ENCODE measurements at regions not wholly inside any gene's neighbourhood (a gene's known extent, or its start where the extent isn't known, plus 50 kb on each side); places are given as distances from the start of the nearest gene placed in this dataset.

- H3K9me3 Mint-ChIP-seq = no peaks in the 10 kb centered on the region
- H2BK20ac ChIP-seq (ENCODE audit: low read depth, low read length, poor library complexity, severe bottlenecking) = no peak overlapping the region
- no peak overlapping the region for H3K23ac ChIP-seq (ENCODE audit: insufficient read length, low read depth, low read length)
- H3K23me2 ChIP-seq (ENCODE audit: insufficient read length, low read depth, low read length, poor library complexity, severe bottlenecking) = no peaks in the 10 kb centered on the region
- H3K4me3 Mint-ChIP-seq = no peak overlapping the region
- no peaks in the 10 kb centered on the region for H3K4me1 Mint-ChIP-seq
- WGBS (ENCODE audit: extremely low coverage, insufficient read length, low lambda C conversion rate) = no CpG with 5 or more reads among the region's 2 CpGs
- no peak overlapping the region for H2AFZ ChIP-seq (ENCODE audit: low read length)
- H2BK120ac ChIP-seq (ENCODE audit: low read depth, low read length, poor library complexity, severe bottlenecking) = no peak overlapping the region
- no peaks in the 10 kb centered on the region for H3K27me3 ChIP-seq (ENCODE audit: insufficient read depth, low read length)
- no peak overlapping the region for H3K4me2 ChIP-seq (ENCODE audit: insufficient read depth, insufficient read length, low read length)
- no peak overlapping the region for H2BK12ac ChIP-seq (ENCODE audit: insufficient read length, low read depth, low read length)
- H3K56ac ChIP-seq (ENCODE audit: insufficient read length, low read depth, low read length) = no peak overlapping the region
- no peak overlapping the region for H3T11ph ChIP-seq (ENCODE audit: low read length)
- H3K36me3 Mint-ChIP-seq (ENCODE audit: insufficient read depth in 1 of 3, low read depth in 3 of 3) = no peaks in the 10 kb centered on the region
- H2AK5ac ChIP-seq (ENCODE audit: insufficient read length, low read length) = no peak overlapping the region
- no peak overlapping the region for H3K9ac ChIP-seq (ENCODE audit: extremely low read depth, insufficient read length, low read length)
- no peak overlapping the region for H4K91ac ChIP-seq (ENCODE audit: insufficient read length, low read depth, low read length)
- no peak overlapping the region for H4K8ac ChIP-seq (replicated peaks; ENCODE audit: insufficient read length, low read depth, low read length)
- no peaks in the 10 kb centered on the region for H3K4me1 ChIP-seq (ENCODE audit: insufficient read depth, low read length)
- H4K20me1 ChIP-seq (ENCODE audit: control insufficient read depth, insufficient read depth, insufficient read length) = no peaks in the 10 kb centered on the region
- no peak overlapping the region for H3K14ac ChIP-seq (ENCODE audit: insufficient read depth, low read length)
- no peak overlapping the region for H4K5ac ChIP-seq (ENCODE audit: insufficient read length, low read depth, low read length)
- no peaks in the 10 kb centered on the region for H3K79me1 ChIP-seq (ENCODE audit: insufficient read depth, low read depth, low read length, poor library complexity, severe bottlenecking)
- H3K9me3 ChIP-seq (ENCODE audit: control insufficient read depth, low read depth, low read length) = no peaks in the 10 kb centered on the region
- no peak overlapping the region for H3K4ac ChIP-seq (ENCODE audit: low read depth, low read length)
- H3K18ac ChIP-seq (ENCODE audit: insufficient read length, low read depth, low read length) = no peak overlapping the region
- no peak for DNase-seq
- H3K79me2 ChIP-seq (ENCODE audit: insufficient read depth, low read length) = no peaks in the 10 kb centered on the region
- no peak overlapping the region for H3K27ac Mint-ChIP-seq
- H3K27ac ChIP-seq (ENCODE audit: insufficient read length, low read depth, low read length) = no peak overlapping the region
- no peaks in the 10 kb centered on the region for H3K27me3 Mint-ChIP-seq (ENCODE audit: low read depth)
- no peak overlapping the region for H2BK15ac ChIP-seq (ENCODE audit: low read depth, low read length)
- no peak overlapping the region for H2BK5ac ChIP-seq (ENCODE audit: insufficient read length, low read length)
- no peak for TF ChIP-seq CTCF (conservative IDR thresholded peaks at IDR 0.05)
These were observed 432.2 kb upstream of the ATXN7L3B start for GRCh38 chr12:74105434-74105833.

Data from H9 (cell line).